OCI-LY7 (cell line): ENCODE measurements at regions not wholly inside any gene's neighbourhood (a gene's known extent, or its start where the extent isn't known, plus 50 kb on each side); places are given as distances from the start of the nearest gene placed in this dataset.

Experiments used
- EZH2phosphoT487 ChIP-seq: fragments of 200-600 bp; sonication (generic); IDR thresholded peaks from 2 replicates; pipeline ENCODE4 v1.6.1; 2018; ENCODE audit warnings: low read depth, borderline replicate concordance, mild to moderate bottlenecking, mixed run types, antibody characterized with exemption, low read length, moderate library complexity, mixed read lengths
- TF ChIP-seq, protein P1 (sequence below): fragments of 200-600 bp; sonication (generic); conservative IDR thresholded peaks from 2 replicates; pipeline ENCODE4 v1.5.1; 2014; ENCODE audit warnings: mild to moderate bottlenecking, antibody characterized with exemption, low read length, moderate library complexity, mixed read lengths

- TF ChIP-seq, protein P1, sequence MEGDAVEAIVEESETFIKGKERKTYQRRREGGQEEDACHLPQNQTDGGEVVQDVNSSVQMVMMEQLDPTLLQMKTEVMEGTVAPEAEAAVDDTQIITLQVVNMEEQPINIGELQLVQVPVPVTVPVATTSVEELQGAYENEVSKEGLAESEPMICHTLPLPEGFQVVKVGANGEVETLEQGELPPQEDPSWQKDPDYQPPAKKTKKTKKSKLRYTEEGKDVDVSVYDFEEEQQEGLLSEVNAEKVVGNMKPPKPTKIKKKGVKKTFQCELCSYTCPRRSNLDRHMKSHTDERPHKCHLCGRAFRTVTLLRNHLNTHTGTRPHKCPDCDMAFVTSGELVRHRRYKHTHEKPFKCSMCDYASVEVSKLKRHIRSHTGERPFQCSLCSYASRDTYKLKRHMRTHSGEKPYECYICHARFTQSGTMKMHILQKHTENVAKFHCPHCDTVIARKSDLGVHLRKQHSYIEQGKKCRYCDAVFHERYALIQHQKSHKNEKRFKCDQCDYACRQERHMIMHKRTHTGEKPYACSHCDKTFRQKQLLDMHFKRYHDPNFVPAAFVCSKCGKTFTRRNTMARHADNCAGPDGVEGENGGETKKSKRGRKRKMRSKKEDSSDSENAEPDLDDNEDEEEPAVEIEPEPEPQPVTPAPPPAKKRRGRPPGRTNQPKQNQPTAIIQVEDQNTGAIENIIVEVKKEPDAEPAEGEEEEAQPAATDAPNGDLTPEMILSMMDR, result no peak
- TF ChIP-seq EZH2phosphoT487, result no peak
Measured at GRCh38 chr5:68154119-68154857, 61.3 kb upstream of the PIK3R1 start.
